Activated T-helper 1 cell treated with anti-CD3 and anti-CD28 coated beads, Interleukin-12 subunit alpha, Interleukin-12 subunit beta, Interleukin-2, Interleukin-4 antibody, amounts not matched to agents 30 ng/mL and 10 ng/mL and 1 ng/mL, durations not matched to agents 14 hours and 24 hours and 36 hours (primary cell): ENCODE measurements at regions not wholly inside any gene's neighbourhood (a gene's known extent, or its start where the extent isn't known, plus 50 kb on each side); places are given as distances from the start of the nearest gene placed in this dataset.

Source experiments
- DNase-seq: peaks from one replicate; pipeline ENCODE4 v3.0.0; 2021; ENCODE audit warnings: low spot score
- H3K27ac Mint-ChIP-seq: one replicate; pipeline ENCODE4 v1.8.0; 2021; ENCODE audit warnings: mild to moderate bottlenecking, mixed read lengths
- H3K27me3 Mint-ChIP-seq: one replicate; pipeline ENCODE4 v1.8.0; 2022; ENCODE audit warnings: mild to moderate bottlenecking, moderate library complexity, mixed read lengths; ENCODE audit not compliant: insufficient read depth
- H3K36me3 Mint-ChIP-seq: one replicate; pipeline ENCODE4 v1.8.0; 2021; ENCODE audit warnings: low read depth, mixed read lengths
- H3K4me1 Mint-ChIP-seq: one replicate; pipeline ENCODE4 v1.8.0; 2021; ENCODE audit warnings: low read depth, mixed read lengths
- H3K4me3 Mint-ChIP-seq: one replicate; pipeline ENCODE4 v1.8.0; 2021; ENCODE audit warnings: mild to moderate bottlenecking, moderate library complexity, mixed read lengths
- H3K9me3 Mint-ChIP-seq: one replicate; pipeline ENCODE4 v1.8.0; 2021; ENCODE audit warnings: mixed read lengths
- intact Hi-C: fragments of 100-400 bp; cut with micrococcal nuclease; formaldehyde crosslinking; loops from one replicate; pipeline ENCODE4 v1.15.1; 2024

DNA sequence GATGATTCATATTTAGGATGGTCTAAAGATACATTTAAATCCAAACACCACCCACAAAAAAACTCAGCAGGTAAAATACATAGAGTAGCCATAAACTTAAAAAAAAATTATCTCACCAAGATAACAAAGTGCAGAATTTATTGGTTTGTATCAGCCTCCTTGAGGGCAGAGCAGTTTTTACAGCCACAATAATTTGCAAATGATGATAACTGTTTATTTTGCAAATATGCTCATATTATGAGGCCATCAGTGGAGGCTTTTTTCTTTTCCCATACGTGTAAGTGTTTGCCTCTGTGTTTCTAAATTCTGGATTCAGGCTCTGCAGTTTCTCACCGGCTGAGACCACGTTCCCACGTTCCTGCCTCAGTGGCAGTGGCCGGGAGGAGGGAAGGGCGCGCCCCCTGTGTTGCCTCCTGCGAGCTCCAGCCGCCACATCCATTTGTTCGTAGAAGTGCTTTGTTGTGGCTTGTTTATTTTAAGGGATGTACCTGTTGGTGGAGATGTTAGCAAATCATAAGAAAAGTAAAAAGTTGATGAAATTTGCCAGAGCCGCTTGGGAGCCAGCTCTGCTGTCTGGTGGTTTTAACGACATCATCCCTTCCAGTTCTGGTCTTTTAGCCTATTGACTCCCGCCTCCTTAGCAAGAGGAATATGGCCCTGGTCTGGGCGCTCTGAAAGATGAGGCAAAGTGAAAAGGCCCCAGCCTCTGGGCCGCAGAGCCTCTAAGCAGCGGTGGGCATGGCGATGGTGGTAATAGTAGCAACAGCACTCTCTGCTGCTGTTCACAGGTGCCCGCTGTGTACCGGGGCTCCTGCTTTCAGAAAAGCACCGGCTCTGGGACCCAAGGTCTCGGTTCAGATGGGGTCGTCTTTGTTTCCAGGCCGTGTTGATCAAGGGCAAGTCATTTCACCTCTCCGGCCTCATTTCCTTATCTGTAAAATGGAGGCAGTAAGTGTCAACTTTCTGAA lies 66.7 kb upstream of the PPARA start:
- H3K36me3 Mint-ChIP-seq, result no peaks in the 10 kb centered on the region
- H3K27ac Mint-ChIP-seq, result no peak overlapping the region
- no peak for DNase-seq
- no peaks in the 10 kb centered on the region for H3K9me3 Mint-ChIP-seq
- intact Hi-C loops, result no loop called here
- H3K4me1 Mint-ChIP-seq, result no peaks in the 10 kb centered on the region
- H3K27me3 Mint-ChIP-seq, result no peaks in the 10 kb centered on the region
- H3K4me3 Mint-ChIP-seq, result no peak overlapping the region

GRCh38 chr22:46084376-46084775 lies 66.0 kb upstream of the PPARA start:
- Mint-ChIP-seq H3K4me3 (no peak overlapping the region), H3K27ac (no peak overlapping the region), H3K9me3 (no peaks in the 10 kb centered on the region), H3K36me3 (no peaks in the 10 kb centered on the region), H3K27me3 (no peaks in the 10 kb centered on the region), H3K4me1 (no peaks in the 10 kb centered on the region)
- intact Hi-C loops, result no loop called here
- DNase-seq, result no peak

- Mint-ChIP-seq H3K27ac (no peak overlapping the region), H3K9me3 (no peaks in the 10 kb centered on the region), H3K4me3 (no peak overlapping the region), H3K27me3 (no peaks in the 10 kb centered on the region), H3K36me3 (no peaks in the 10 kb centered on the region), H3K4me1 (no peaks in the 10 kb centered on the region)
- intact Hi-C loops, result no loop called here
- no peak for DNase-seq
These were observed 65.1 kb upstream of the PPARA start for GRCh38 chr22:46084943-46085827.

DNA sequence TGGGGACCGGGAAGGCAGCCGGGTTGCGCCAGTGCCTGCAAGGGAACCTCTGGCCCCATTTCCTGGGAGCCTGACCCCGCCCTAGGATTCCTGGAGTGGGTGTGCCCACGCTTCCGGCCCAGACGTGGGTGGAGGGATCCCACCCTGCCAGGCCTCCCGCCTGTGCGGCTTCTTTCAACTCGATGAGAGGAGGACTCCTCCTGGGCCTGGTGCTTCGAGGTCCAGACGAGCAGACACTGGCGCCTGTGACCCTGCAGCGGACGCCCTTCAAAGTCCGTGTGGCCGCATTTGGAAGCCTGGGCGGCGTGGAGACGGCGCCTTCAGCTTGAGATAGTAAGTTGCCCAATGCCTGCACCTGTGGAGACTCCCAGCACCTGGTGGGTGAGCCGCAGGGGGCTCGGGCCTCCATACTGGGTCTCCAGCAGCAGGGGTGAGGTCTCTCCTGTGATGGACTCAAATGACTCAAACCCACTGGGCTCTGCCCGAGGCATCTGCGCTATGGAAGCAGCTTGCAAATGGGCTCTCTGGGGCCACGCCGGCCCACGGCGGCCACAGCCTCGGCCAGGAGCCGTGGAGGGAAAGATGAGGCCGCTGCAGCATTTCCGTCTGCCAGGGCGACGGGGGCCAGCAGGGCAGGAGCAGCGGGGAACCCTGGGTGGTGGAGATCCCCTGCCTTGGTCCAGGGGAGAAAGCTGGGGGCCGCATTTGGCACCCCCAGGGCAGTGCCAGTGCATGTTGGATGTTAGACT lies 64.3 kb upstream of the PPARA start:
- H3K4me1 Mint-ChIP-seq, result no peaks in the 10 kb centered on the region
- DNase-seq, result no peak
- no peaks in the 10 kb centered on the region for H3K36me3 Mint-ChIP-seq
- no peaks in the 10 kb centered on the region for H3K27me3 Mint-ChIP-seq
- intact Hi-C loops, result no loop called here
- no peak overlapping the region for H3K4me3 Mint-ChIP-seq
- no peaks in the 10 kb centered on the region for H3K9me3 Mint-ChIP-seq
- no peak overlapping the region for H3K27ac Mint-ChIP-seq

DNA sequence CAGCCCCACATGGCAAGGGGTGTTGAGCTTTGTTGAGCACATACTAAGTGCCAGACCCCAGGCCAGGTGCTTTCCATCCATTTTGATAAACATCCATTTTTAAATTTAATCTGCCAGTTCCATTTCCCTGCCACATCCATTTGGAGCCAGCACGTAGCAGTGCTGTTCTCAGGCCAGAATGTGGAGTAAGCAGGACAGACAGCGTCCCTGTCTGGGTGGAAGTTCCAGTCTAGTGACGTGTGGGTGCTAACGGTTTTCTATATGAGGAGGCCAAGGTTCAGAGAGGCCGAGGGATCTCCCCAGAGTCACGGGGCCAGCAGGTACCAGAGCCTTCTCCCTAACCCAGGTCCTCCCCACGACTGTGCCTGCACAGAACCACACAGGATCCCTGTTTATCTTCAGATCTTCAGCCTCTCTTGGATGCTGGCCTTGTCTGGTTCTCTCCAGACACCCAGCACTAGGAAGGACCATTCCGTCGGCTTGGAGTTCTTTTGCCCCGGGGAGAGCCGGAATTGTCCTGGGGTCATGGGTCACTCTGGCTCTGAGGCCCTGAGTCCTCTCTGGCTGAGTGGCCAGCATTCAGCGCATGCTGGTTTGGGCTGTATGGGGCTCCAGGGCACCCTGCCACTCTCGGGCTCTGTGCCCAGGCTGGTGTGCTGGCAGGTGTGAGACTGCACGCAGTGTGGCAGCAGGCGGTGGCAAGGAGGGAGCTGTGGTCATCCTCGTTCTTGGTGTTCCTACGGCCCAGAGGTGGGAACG lies 63.6 kb upstream of the PPARA start:
- Mint-ChIP-seq H3K27ac (no peak overlapping the region), H3K4me3 (no peak overlapping the region), H3K27me3 (no peaks in the 10 kb centered on the region), H3K4me1 (no peaks in the 10 kb centered on the region), H3K36me3 (no peaks in the 10 kb centered on the region), H3K9me3 (no peaks in the 10 kb centered on the region)
- DNase-seq, result no peak
- intact Hi-C loops, result no loop called here

- no peak for DNase-seq
- intact Hi-C loops, result no loop called here
- Mint-ChIP-seq H3K4me3 (no peak overlapping the region), H3K27me3 (no peaks in the 10 kb centered on the region), H3K9me3 (no peaks in the 10 kb centered on the region), H3K4me1 (no peaks in the 10 kb centered on the region), H3K36me3 (no peaks in the 10 kb centered on the region), H3K27ac (no peak overlapping the region)
These were observed 63.0 kb upstream of the PPARA start for GRCh38 chr22:46087336-46087690.

DNA sequence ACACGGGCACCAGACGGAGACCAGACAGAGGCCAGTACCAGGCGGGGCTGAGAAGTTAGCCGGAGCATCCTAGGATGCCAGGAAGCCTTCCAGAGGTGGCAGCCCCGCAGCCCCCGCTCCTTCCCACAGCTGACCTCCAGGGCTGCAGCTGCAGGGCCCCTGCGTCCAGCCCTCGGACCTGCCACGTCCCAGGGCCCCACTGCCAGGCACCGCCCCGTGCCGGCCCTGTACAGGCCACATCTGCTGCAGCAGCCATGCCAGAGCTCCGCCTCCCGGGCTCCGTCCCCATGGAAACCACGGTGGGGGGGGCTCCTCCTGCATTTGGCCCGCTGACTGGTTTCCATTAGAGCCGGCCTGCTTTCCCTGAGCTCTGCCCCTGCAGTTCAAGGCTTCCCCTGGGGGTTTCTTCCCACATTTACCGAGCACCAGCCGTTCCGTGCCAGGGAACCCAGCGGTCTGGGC lies 62.5 kb upstream of the PPARA start:
- Mint-ChIP-seq H3K4me3 (no peak overlapping the region), H3K27ac (no peak overlapping the region), H3K4me1 (no peaks in the 10 kb centered on the region), H3K27me3 (no peaks in the 10 kb centered on the region), H3K9me3 (no peaks in the 10 kb centered on the region), H3K36me3 (no peaks in the 10 kb centered on the region)
- DNase-seq, result no peak
- intact Hi-C loops, result no loop called here

DNA sequence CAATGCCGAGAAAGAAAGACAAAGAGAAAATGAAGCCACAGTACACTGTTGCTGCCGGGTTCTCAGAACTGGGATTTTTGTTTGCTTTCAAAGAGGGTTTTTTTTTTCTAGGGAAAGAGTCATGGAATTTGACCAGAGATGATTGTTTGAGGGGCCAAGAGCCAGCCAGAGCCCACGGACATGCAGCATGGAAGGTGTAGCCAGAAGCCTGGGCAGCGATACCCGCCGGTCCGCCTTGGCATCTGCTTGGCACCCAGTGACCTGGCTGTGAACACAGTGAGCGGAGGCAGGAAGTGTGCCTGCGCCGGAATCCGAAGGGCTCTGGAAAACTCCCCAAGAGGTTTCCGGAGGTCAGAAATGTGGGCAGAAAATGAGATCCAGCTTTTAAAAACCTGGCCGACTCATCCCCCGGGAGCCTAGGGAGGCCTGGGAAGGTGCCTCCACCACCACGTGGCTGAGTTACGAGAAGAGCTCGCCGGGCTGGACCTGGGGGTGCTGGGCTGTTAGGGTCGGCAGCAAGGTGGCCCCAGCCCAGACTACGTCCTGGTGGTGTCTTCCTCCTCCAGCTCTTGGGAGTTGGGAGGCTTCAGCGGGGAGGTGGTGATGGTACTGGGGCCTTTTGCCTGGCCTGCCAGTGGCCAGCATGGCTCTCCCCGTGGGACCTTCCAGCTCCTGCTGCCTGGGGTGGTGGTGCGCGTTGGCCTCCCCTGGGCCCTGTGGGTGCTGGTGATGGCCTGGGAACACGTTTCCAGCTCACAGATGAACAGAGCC lies 61.6 kb upstream of the PPARA start:
- Mint-ChIP-seq H3K4me3 (no peak overlapping the region), H3K36me3 (no peaks in the 10 kb centered on the region), H3K9me3 (no peaks in the 10 kb centered on the region), H3K27me3 (no peaks in the 10 kb centered on the region), H3K4me1 (no peaks in the 10 kb centered on the region), H3K27ac (no peak overlapping the region)
- no peak for DNase-seq
- intact Hi-C loops, result no loop called here

GRCh38 chr22:46089426-46090035 lies 60.8 kb upstream of the PPARA start:
- intact Hi-C loops, result no loop called here

GRCh38 chr22:46090036-46090591 lies 60.2 kb upstream of the PPARA start:
- no peaks in the 10 kb centered on the region for H3K9me3 Mint-ChIP-seq
- H3K4me3 Mint-ChIP-seq, result no peak overlapping the region
- DNase-seq, result no peak
- H3K27ac Mint-ChIP-seq, result no peak overlapping the region
- no peaks in the 10 kb centered on the region for H3K27me3 Mint-ChIP-seq
- H3K4me1 Mint-ChIP-seq, result no peaks in the 10 kb centered on the region
- H3K36me3 Mint-ChIP-seq, result no peaks in the 10 kb centered on the region
- intact Hi-C loops, result no loop called here

More at GRCh38 chr22:46089426-46090035, 60.8 kb upstream of the PPARA start:
- H3K4me3 Mint-ChIP-seq, result no peak overlapping the region
- DNase-seq, result no peak
- no peak overlapping the region for H3K27ac Mint-ChIP-seq
- no peaks in the 10 kb centered on the region for H3K4me1 Mint-ChIP-seq
- no peaks in the 10 kb centered on the region for H3K27me3 Mint-ChIP-seq
- no peaks in the 10 kb centered on the region for H3K36me3 Mint-ChIP-seq
- no peaks in the 10 kb centered on the region for H3K9me3 Mint-ChIP-seq

DNA sequence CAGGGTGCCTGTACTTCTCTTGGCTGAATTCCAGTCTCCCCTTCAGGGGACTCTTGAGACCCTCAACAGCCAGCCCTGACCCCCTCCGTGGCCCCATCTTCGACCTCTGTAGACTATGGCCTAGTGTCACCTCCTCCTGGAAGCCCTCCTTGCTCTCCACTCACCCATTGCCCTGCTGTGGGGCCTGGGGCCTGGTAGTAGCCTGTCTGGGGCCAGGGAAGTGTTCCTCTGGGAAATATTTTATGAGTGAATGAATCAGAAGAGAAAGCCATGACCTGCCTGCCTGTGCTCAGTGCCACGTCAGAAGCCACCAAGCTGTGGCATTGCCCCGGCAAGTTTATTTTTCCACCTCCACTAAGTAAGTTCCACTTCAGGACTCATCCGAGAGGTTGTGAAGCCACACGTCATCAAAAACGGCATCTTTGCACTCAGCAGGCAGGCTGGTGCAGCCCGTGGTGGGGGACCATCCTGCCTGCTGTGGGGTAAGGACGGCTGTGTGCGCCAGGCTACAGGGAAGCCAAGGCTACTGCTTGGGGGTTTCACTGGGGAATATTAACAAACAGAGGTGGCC lies 59.6 kb upstream of the PPARA start:
- DNase-seq, result no peak
- intact Hi-C loops, result no loop called here
- H3K36me3 Mint-ChIP-seq, result no peaks in the 10 kb centered on the region
- no peak overlapping the region for H3K27ac Mint-ChIP-seq
- H3K4me3 Mint-ChIP-seq, result no peak overlapping the region
- no peaks in the 10 kb centered on the region for H3K27me3 Mint-ChIP-seq
- no peaks in the 10 kb centered on the region for H3K9me3 Mint-ChIP-seq
- H3K4me1 Mint-ChIP-seq, result no peaks in the 10 kb centered on the region
